COR-L47 (cell line): ENCODE measurements at regions not wholly inside any gene's neighbourhood (a gene's known extent, or its start where the extent isn't known, plus 50 kb on each side); places are given as distances from the start of the nearest gene placed in this dataset.

Experiments
- DNase-seq: peaks from one replicate; lab custom pipeline; 2025; lab: John Stamatoyannopoulos, UW

GRCh38 chr13:33891196-33891742 lies 73.3 kb downstream of the RFC3 start:
- no peak for DNase-seq

- no peak for DNase-seq
Observed at GRCh38 chr13:33893559-33893958, 75.6 kb downstream of the RFC3 start.

- DNase-seq, result no peak
Observed at GRCh38 chr13:33904431-33904830, 86.5 kb downstream of the RFC3 start.

GRCh38 chr13:33908116-33908515 lies 90.2 kb downstream of the RFC3 start:
- no peak for DNase-seq

- DNase-seq, result no peak
Observed at GRCh38 chr13:33910255-33910654, 92.3 kb downstream of the RFC3 start.

GRCh38 chr13:33911521-33911920 lies 93.6 kb downstream of the RFC3 start:
- no peak for DNase-seq

- DNase-seq, result no peak
Observed at GRCh38 chr13:33913829-33914228, 95.9 kb downstream of the RFC3 start.

GRCh38 chr13:33917190-33917589 lies 99.2 kb downstream of the RFC3 start:
- no peak for DNase-seq

- no peak for DNase-seq
Observed at GRCh38 chr13:33918199-33918932, 100.4 kb downstream of the RFC3 start.

GRCh38 chr13:33919120-33919519 lies 101.2 kb downstream of the RFC3 start:
- no peak for DNase-seq

- DNase-seq, result no peak
Observed at GRCh38 chr13:33925563-33925962, 107.6 kb downstream of the RFC3 start.

GRCh38 chr13:33927315-33927714 lies 109.4 kb downstream of the RFC3 start:
- DNase-seq, result no peak

- peak; percentile 68 for DNase-seq
Observed at GRCh38 chr13:33931397-33932311, 113.7 kb downstream of the RFC3 start.

GRCh38 chr13:33932769-33933406 lies 114.9 kb downstream of the RFC3 start:
- no peak for DNase-seq

- no peak for DNase-seq
Observed at GRCh38 chr13:33933810-33934209, 115.9 kb downstream of the RFC3 start.

- DNase-seq, result no peak
Observed at GRCh38 chr13:33934343-33934742, 116.4 kb downstream of the RFC3 start.

- DNase-seq, result no peak
Observed at GRCh38 chr13:33934951-33935371, 117.0 kb downstream of the RFC3 start.

GRCh38 chr13:33935969-33936368 lies 118.0 kb downstream of the RFC3 start:
- no peak for DNase-seq

- DNase-seq, result no peak
Observed at GRCh38 chr13:33937373-33938098, 119.6 kb downstream of the RFC3 start.

GRCh38 chr13:33940256-33940655 lies 122.3 kb downstream of the RFC3 start:
- no peak for DNase-seq

- no peak for DNase-seq
Observed at GRCh38 chr13:33940898-33941297, 122.9 kb downstream of the RFC3 start.

GRCh38 chr13:33945477-33945876 lies 127.5 kb downstream of the RFC3 start:
- DNase-seq, result no peak
